DMS 273 treated with DMSO at 0.1 percent for 48 hours (cell line): ENCODE measurements at regions not wholly inside any gene's neighbourhood (a gene's known extent, or its start where the extent isn't known, plus 50 kb on each side); places are given as distances from the start of the nearest gene placed in this dataset.
"Not testable (repeated sequence)": the region's sequence is repeated elsewhere in the genome, so short reads cannot be mapped to it uniquely, and the experiment has no call there.

Experiments
- DNase-seq: peaks from one replicate; lab custom pipeline; 2025; lab: John Stamatoyannopoulos, UW

DNA sequence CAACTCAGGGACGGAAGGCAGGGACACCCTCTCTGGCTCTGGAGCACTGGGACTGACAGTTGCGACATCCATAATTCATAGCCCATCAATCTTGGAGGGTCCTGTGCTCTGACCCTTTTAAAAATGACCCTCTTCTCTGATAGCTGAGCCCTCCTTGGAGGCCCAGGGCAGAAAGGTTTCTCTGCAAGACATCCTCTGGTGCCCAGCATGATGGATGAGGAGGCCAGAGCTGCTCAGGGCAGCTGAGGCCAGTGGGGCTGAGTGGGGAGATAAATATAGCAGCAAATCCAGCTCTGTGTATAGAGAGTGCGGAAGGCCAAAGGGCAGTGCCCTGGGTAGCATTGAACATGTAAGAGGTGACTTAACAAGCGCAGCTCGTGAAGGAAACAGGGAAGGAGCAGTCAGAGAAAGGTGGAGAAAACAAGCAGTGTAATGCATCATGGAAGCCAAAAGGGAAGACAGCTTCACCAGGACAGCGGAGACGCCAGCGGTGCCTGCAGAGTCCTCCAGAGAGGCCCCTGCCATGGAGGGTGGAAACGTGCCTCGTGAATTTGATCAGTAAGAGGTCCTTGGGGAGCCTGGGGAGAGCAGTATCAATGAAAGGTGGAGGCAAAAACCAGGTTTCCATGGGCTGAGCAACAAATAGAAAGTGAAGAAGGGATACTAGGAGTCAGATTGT is 50.4 kb upstream of the FMOD start:
- DNase-seq: no peak

DNA sequence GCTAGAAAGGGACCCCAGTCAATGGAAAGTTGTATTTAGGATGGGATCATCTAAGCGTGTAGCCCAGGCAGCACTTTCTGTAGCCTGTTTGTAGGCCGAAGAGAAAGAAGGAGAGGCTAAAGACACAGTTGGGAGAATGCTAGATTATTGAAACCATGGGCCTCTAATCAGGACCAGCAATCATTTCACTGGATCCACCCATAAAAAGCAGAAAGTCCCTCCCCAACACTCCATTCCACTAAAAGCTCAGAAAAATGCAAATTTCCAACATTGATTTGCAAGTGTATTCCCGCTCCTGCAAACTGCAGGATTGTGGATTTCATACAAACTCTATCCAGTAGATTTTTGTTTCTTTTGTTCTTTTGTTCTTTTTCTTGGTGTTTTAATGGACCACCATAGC is 51.2 kb upstream of the FMOD start:
- no peak for DNase-seq

DNA sequence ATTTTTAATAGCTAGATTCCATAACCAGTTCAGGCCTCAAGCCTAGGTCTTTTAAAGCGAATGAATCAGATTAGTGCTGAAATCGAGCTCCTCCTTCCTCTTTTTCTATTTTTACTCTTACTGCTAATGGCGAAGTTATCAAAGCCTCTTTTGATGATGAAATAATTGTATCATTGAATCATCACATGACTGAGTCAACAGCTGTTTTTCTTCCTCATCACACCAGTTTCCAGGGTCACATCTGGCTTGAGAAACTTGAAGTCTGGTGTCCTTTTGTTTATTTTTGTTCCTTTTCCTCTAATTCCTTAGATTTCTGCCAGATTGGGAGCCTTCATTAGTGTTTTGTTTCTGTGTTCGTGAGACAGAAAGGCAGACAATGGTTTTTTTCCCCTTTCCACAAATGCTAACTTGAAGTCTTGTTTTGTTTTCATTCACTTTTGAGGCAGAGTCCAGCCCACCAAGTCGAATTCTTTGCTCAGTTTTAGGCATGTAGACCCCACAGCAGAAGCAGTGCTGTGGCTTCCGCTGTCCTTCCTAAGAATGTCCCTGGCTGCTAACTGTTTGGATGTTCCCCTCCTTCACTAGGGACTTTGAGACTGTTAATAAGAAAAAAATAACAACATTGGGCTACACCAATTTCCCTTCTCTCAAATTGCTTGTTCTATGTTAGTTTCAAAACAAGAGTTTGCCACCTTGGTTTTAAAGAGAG is 51.9 kb upstream of the FMOD start:
- DNase-seq: no peak

DNA sequence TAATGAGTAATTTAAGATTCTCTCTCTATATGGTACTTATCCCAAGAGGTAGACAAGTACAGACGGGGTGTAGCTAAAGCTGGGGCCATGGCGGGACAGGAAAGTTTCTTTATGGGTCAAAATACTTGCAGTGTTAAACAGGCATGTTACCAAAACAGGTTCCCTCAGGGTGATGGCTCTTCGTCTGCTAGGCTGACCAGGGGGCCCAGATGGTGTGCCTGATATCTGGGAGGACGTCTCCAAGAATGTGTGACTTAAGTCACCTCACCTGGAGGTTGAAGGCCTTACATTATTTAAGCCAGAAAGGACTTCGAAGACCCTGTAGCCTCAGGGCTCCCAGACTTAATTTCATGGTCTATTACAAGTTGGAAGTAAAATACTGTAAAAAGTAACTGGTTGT is 52.7 kb upstream of the FMOD start:
- DNase-seq: no peak

DNA sequence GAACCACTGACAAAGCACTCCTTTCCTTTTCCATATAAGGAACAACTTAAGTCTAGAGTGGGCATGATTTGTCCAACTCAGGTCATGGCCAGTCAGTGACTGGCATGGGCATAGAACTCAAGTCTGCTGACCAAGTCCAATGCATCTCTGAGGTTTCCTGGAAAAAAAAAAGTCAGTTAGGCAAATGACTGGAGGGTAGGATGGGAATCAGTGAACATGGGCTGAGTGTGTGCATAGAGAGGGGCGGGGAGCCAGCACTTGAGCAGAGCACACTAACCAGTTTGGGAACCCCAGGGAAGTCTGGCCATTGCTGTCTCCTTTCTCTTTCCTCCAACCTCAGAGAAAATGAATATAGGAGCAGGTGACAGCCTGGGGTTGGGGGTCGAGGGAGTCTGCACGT is 53.6 kb upstream of the FMOD start:
- DNase-seq: no peak

DNA sequence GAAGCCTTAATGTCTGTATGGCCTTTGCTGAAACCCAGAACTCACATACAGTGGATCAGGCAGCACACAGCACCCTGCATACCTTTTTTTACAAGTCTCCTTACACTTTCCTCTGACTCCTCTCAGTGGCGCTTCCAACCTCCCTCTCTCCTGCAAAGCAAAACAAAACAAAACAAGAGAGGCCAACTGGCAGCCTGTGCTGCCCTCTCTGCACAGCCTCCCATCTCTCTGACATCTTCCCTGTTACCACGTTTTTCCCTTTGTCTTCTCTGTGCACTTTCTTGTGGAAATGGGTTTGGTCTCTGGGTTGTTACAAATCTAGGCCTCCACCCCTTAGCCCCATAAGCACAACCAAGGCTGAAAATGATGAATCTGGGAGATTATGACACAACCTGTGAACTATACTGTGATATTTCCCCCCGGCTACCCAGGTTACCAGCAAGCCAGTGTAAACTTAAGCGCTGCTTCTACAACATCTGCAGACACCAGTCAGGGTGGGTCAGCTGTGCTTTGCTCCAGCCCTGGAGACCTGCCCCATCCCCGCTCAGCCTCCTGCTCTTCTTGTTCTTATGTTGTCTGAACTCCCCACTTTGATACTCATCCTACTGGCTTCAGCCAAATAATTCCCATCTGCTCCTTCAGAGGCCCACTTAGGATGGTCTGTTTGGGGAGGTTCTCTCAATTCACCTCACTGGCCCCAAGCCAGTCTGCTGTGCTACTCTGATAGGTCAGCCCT is 54.9 kb upstream of the FMOD start:
- no peak for DNase-seq

DNA sequence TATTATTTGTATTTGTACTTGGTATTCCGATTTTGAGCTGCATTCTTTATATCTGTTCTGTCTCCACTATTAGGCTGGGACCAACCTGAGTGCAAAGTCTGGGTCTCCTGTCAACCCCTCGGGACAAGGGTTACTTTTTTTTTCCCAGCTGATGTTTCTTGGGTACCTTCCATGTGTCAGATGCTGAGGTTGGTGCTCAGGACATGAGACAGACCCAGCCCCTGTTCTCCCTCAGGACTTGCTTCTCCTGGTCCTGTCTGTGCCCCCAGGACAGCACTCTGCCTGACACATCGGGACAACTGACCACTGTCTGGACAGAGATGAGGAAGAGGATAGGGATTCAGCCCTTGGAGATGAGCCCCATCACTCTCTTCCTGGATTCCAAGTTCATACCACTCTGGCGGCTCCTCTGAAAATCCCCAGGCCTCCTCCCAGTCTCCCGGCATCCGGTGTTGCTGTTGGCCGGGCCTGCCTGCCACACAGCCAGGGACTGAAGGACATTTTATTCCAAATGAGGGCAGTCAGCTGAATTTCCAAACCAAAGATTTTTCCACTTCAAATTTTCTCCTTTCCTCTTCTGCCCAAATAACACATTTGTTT is 55.6 kb upstream of the FMOD start:
- no peak for DNase-seq

DNA sequence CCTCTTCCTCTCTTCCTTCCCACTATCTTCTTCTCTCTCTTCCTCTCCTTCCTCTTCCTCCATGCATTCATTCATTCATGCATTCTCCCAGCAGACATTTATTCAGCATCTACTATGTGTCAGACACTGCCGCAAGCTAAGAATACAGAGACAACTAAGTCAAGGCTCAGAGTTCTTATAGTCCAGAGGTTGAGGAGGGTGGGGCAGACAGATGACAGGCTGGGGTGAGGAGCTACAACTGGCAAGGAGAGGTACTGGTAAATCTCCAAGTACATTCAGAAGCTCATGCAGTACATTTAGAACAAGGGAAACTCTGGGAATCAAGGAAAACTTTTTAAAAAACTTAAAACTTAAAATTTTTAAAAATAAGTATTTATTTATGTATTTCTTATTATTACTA is 56.4 kb upstream of the FMOD start:
- no peak for DNase-seq

DNA sequence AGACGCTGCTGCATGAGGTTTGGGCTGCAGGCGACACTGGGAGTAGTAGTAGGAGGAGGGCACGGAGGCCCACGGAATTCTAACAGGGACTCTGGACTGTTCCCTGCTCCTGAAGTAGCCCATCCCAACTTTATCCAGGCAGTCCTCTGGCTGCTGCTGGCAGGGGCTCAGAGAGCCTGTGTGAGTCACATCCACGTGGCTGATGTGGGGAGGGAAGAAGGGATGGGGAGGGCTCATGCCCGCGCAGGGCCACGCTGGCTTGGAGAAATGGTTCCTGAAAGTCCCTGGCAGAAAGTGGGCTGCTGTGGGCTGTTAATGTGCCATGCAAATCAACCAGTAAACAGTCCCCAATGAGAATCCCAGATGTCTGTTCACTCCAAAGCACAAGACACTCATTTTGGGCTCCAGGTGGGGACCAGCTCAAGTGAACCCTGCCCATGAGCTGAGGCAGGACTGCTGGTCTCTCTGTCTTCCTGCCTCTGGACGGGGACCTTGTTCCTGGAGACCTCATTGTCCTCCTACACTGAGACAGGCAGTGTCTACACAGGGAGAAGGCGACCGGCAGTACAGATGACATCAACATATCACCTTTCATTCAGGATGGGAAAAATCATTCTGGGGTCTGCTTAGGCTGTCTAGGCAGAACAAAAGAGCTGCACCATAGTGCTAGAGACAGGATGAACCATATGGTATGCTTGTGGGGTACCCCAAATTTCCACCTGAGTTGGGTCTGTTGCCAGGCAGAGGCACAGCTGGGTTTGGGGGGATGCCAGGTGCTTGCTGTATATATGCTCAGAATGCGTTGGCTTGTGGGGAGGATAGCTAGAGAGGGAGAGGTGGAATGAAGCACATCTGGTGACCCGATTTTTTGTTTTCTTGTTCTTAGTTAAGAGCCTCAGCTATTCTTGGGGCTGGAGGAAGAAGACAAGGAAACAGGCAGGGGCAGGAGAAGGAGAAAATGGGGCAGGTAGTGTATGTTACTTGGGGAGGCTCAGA is 57.9 kb upstream of the FMOD start:
- DNase-seq: no peak

DNA sequence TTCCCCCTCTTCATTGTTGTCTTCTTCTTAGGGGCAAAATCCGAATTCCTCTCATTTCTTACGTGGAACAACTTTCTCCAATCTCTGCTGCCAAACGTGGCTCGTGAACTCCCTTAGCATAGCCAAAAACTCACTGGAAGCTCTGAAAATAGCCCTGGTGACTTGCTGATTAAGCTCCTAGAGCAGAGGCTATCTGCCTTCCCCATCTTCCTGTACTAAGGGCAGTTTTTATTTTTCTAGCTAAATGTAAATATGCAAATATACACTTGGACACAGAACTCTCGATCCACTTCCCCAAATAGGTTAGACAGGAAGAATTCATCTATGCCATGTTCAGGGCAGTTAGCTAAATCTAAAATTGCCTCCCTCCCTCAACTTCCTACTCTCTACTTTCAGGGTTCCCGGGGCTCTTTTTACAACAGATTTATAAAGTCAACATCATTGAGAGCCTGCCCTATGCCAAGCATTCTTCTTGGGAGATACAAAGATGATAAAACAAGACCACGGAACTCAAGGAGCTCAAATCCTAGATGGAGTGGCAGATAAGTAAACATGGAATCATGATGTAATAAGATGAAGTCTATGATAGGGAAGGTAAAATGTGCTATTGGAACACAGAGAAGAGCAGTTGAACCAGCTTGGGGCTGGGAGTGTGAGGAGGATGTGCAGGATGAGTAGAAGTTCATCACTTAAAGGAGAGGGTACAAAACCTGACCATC is 59.4 kb upstream of the FMOD start:
- no peak for DNase-seq

DNA sequence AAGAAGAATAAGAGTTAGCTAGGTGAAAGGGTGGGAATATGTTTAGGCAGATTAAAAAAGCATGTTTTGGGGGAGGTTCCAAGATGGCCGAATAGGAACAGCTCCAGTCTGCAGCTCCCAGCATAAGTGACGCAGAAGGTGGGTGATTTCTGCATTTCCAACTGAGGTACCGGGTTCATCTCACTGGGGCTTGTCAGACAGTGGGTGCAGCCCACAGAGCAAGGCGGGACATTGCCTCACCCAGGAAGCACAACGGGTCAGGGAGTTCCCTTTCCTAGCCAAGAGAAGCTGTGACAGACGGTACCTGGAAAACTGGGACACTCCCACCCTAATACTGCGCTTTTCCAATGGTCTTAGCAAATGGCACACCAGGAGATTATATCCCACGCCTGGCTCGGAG is 60.5 kb upstream of the FMOD start:
- DNase-seq: not testable (repeated sequence)

DNA sequence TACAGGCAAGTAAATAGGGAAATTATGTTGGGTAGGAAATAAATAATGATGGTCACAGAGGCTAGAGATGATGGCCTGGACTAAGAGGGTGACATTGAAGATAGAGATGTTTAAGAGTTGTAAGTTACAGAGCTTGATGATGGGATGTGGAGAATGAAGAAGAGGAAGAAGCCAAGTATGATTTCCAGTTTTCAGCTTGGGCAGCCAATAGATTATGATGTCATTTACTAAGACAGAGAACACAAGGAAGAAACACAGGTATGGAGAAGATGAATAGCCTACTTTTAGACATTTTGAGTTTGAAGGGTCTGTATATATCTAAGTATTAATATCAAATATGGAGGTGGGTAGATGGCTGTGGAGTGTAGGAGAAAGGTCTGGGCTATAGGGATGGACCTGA is 56.0 kb upstream of the PRELP start:
- no peak for DNase-seq

DNA sequence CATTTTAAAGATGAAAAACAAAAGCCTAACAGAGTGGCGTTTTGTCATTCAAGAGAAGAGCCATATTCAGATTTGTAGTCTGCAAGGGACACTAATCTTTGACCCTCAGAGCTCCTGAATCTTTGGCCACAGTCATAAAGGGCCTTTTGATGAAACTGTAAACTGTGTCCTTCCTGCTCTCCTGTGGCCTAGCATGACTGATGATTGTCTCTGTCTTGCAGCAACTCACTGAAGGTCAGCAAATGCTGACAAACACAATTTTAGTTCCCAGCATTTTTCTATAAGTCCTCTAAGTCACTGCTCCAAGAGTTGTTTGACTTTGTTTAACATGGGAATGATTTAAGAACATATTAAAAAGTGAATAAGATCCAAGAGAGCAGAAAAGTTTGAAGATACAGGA is 55.3 kb upstream of the PRELP start:
- no peak for DNase-seq

DNA sequence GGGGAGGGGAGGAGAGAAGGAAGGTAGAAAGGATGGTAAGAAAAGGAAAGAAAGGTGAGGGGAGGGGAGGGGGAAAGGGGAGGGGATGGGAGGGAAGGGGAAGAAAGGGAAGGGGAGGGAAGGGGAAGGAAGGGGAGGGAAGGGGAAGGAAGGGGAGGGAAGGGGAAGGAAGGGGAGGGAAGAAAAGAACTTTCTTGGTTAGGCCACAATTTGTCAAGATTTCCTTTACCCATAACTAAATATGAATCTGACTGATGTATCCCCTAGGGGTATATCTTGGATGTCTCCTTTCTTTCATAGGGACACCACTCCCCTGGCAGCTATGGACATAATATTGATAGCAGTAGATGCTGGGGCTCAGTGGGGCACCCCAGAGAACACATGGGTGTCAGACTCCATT is 54.4 kb upstream of the PRELP start:
- DNase-seq: no peak

DNA sequence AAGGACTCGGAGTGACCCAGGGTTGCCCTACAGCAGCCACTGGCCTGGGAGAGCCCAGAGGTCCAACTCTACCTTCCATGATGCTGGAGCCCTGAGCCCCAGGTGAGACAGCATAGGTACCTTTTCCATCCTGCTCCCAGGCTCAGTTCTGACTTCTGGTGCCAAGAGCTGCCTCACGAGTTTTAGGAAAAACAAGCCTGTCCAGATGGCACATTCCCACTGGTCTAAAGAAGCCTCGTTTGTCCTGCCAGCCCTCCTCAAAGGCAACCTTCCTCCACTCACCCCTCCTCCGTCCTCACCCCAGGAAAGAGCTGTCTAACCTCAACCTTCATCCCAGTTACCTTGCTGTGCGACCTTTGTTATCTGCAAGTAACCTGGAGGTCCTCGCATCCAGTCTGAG is 53.5 kb upstream of the PRELP start:
- no peak for DNase-seq

DNA sequence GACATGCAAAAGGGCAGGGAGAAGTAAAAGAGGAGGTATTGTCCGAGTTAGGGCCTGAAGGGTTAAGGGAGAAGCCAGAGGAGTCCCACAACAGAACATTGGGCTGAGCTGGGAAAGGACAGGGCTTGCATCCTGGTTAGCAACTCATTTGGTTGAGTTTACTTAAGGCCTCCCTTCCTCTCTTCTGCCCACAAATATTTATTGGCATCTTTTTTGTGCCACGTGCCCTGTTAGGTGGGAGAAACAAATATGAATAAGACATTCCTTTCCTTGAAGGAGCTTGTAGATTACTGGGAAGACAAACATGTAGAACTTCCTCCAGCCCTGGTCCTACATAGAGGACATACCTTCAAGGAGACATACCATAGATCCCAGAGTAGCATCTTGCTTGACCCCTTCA is 53.0 kb upstream of the PRELP start:
- DNase-seq: no peak

DNA sequence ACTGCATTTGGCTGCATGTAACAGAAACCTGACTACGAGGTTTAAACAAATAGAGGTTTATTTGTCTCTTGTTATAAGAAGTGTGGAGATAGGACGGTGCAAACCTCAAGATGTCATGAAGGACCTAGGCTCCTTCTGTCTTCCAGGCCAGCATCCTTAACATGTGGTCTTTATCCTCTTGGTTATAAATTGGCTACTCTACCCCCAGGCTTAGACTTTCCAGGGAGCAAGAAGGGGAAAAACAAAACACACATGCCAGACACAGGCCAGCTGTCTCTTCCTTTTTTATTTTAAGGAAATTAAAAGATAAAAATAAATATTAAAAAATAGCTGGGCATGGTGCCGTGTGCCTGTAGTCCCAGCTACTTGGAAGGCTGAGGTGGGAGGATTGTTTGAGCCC is 51.3 kb upstream of the PRELP start:
- DNase-seq: no peak

DNA sequence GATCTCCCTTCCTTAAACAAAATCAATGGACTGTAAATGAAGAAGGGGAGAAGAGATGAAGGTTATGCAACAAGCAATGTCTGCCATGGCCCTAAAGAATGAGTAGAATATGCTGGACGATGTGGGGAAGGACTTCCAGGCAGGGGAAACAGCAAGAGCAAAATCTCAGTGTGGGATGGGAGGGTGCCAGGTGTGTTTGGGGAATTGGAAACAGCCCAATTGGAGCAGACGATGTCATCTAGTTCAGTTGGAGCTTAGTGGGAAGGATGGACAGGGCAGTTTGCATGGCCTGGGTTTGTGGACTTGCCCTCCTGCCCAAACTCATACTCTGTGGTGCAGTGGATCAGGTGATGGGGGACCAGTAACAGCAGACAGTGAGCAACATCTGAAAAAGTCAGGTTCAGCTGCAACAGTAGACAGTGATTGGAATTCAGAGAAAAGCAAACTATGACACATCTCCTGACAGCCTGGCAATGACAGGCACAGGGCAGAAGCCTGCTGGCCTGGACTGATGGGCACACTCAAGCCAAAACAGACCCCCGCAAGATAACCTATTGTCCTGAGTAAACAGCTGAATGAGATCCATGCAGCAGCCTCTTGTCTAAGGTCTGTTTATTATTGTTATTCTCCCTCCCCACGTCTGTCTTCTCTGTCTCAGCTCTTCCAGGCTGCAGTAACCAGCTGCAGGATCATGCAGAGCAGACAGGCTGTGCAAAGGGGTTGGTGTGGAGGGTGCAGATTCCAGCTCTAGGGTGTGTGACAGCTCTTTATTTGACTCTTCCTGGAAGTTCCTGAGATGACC is 50.5 kb upstream of the PRELP start:
- no peak for DNase-seq

DNA sequence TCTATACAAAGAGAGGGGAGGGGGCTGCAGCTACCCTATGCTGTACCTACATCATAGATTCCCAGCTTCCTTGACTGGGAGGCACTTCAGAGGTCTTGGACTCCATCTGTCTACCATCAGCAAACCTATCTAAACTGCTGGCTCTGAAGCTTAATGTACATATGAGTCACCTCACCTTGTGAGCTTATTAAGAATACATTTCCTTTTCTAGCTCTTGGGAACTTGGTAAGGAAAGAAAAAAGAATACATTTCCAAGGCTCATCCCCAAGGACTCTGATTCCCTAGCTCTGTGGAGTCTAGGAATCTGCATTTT is 50.0 kb upstream of the PRELP start:
- peak; percentile 8 for DNase-seq
